A549 (cell line): ENCODE measurements at regions not wholly inside any gene's neighbourhood (a gene's known extent, or its start where the extent isn't known, plus 50 kb on each side); places are given as distances from the start of the nearest gene placed in this dataset.

Experiments
- ATAC-seq, 2 experiments: fragments of 200-7000 bp in 1 of 2; fragments of >200 bp in 1 of 2; cut with Nextera tagmentation in 1 of 2; cut with Tn5 transposase in 1 of 2; 3 replicates each; pipeline versions ENCODE4 v1.8.0 to v1.9.1; 2018 to 2020; ENCODE audit warnings: mild to moderate bottlenecking in 1 of 2, moderate library complexity in 1 of 2
- CTCF ChIA-PET: fragments of 300-600 bp; sonication (Branson Sonifier 250); formaldehyde crosslinking; extraction: SDS; loops from one replicate; lab custom pipeline; 2021; ENCODE audit warnings: antibody characterized with exemption, inconsistent platforms; lab: Yijun Ruan, JAX
- POLR2A ChIA-PET: fragments of 350-600 bp; formaldehyde crosslinking; extraction: SDS; loops from one replicate; lab custom pipeline; 2021; ENCODE audit warnings: antibody characterized with exemption, inconsistent platforms; lab: Yijun Ruan, JAX
- DNase-seq, 2 experiments: peaks; one replicate each; pipeline versions ENCODE4 v3.0.0 to v3.0.0-alpha.2; 2011 to 2016; ENCODE audit warnings: low read depth in 1 of 2, low spot score in 1 of 2
- FAIRE-seq: peaks from 2 replicates; lab custom pipeline; 2011; peaks lifted over from hg19 to GRCh38; lab: Jason Lieb, UNC
- H3K27ac ChIP-seq, 2 experiments: fragments of >200 bp; sonication (Bioruptor Twin); formaldehyde crosslinking; 3 replicates each; pipeline ENCODE4 v1.5.1; 2016 to 2017
- H3K4me1 ChIP-seq: fragments of >200 bp; sonication (Bioruptor Twin); formaldehyde crosslinking; 3 replicates; pipeline ENCODE4 v1.6.1; 2016
- H3K4me2 ChIP-seq: fragments of >200 bp; sonication (Bioruptor Twin); formaldehyde crosslinking; 3 replicates; pipeline ENCODE4 v1.6.1; 2016
- H3K4me3 ChIP-seq: fragments of >200 bp; sonication (Bioruptor Twin); formaldehyde crosslinking; 3 replicates; pipeline ENCODE4 v1.5.1; 2016
- H3K9me3 ChIP-seq: fragments of >200 bp; sonication (Bioruptor Twin); formaldehyde crosslinking; 3 replicates; pipeline ENCODE4 v1.6.1; 2016
- BHLHE40 ChIP-seq: IDR thresholded peaks from 2 replicates; pipeline ENCODE4 v1.6.1; 2012; ENCODE audit warnings: low read depth, low read length, inconsistent platforms
- CBX2 ChIP-seq: fragments of 200-600 bp; sonication (generic); IDR thresholded peaks from 2 replicates; pipeline ENCODE4 v1.6.1; 2016; ENCODE audit warnings: low read depth, mild to moderate bottlenecking, borderline replicate concordance
- CBX8 ChIP-seq: fragments of 200-600 bp; sonication (generic); IDR thresholded peaks from 2 replicates; pipeline ENCODE4 v1.6.1; 2016
- CHD2 ChIP-seq: fragments of 150-350 bp; IDR thresholded peaks from 2 replicates; pipeline ENCODE4 v1.6.1; 2014; ENCODE audit warnings: low read length; ENCODE audit not compliant: partially characterized antibody
- CHD4 ChIP-seq: fragments of 200-600 bp; sonication (generic); IDR thresholded peaks from 2 replicates; pipeline ENCODE4 v1.6.1; 2016; ENCODE audit warnings: antibody characterized with exemption, mild to moderate bottlenecking, borderline replicate concordance
- EHF ChIP-seq: fragments of 250-450 bp; sonication (Bioruptor Pico); IDR thresholded peaks from 2 replicates; pipeline ENCODE4 v1.5.0; 2020; ENCODE audit warnings: mild to moderate bottlenecking
- EP300 ChIP-seq, 2 experiments: fragments of >200 bp; sonication (Bioruptor Twin); formaldehyde crosslinking; IDR thresholded peaks; 2 replicates in 1 of 2; 3 replicates in 1 of 2; pipeline ENCODE4 v1.6.1; 2016 to 2017
- FOSB ChIP-seq: fragments of 250-450 bp; sonication (Bioruptor Pico); IDR thresholded peaks from 2 replicates; pipeline ENCODE4 v1.5.0; 2020; ENCODE audit warnings: mild to moderate bottlenecking, moderate library complexity
- FOSL2 ChIP-seq, 2 experiments: fragments of 450-650 bp in 1 of 2; fragments of >200 bp in 1 of 2; sonication (Bioruptor Twin) in 1 of 2; formaldehyde crosslinking; IDR thresholded peaks; 2 replicates each; pipeline versions ENCODE4 v1.5.0 to v1.6.1; 2016 to 2020; ENCODE audit warnings: mild to moderate bottlenecking in 1 of 2, moderate library complexity in 1 of 2
- FOXS1 ChIP-seq: fragments of 250-450 bp; sonication (Bioruptor Pico); IDR thresholded peaks from 2 replicates; pipeline ENCODE4 v1.5.0; 2020; ENCODE audit warnings: mild to moderate bottlenecking, moderate library complexity
- HOXB13 ChIP-seq: fragments of 250-450 bp; sonication (Bioruptor Pico); IDR thresholded peaks from 2 replicates; pipeline ENCODE4 v1.5.0; 2020; ENCODE audit warnings: low read depth, mild to moderate bottlenecking, moderate library complexity
- MAFK ChIP-seq: fragments of 450-650 bp; IDR thresholded peaks from 2 replicates; pipeline ENCODE4 v1.6.1; 2014; ENCODE audit not compliant: partially characterized antibody
- MAZ ChIP-seq: fragments of 150-350 bp; IDR thresholded peaks from 2 replicates; pipeline ENCODE4 v1.6.1; 2014; ENCODE audit warnings: antibody characterized with exemption, low read depth, low read length, borderline replicate concordance
- PHF8 ChIP-seq: fragments of 200-600 bp; sonication (generic); IDR thresholded peaks from 2 replicates; pipeline ENCODE4 v1.6.1; 2016; ENCODE audit warnings: low read depth, mild to moderate bottlenecking, antibody characterized with exemption, moderate library complexity, borderline replicate concordance
- RAD21 ChIP-seq, 2 experiments: fragments of >200 bp in 1 of 2; sonication (Bioruptor Twin) in 1 of 2; formaldehyde crosslinking in 1 of 2; IDR thresholded peaks in 1 of 2; conservative IDR thresholded peaks in 1 of 2; 2 replicates in 1 of 2; 3 replicates in 1 of 2; pipeline ENCODE4 v1.6.1; 2012 to 2018; ENCODE audit warnings: inconsistent platforms in 1 of 2
- RARB ChIP-seq: fragments of 250-450 bp; sonication (Bioruptor Pico); IDR thresholded peaks from 2 replicates; pipeline ENCODE4 v1.8.0; 2021; ENCODE audit warnings: mild to moderate bottlenecking, moderate library complexity
- RNF2 ChIP-seq: fragments of 200-600 bp; sonication (generic); IDR thresholded peaks from 2 replicates; pipeline ENCODE4 v1.6.1; 2016; ENCODE audit warnings: low read depth, mild to moderate bottlenecking, antibody characterized with exemption, moderate library complexity, borderline replicate concordance
- SMC3 ChIP-seq: fragments of >200 bp; sonication (Bioruptor Twin); formaldehyde crosslinking; IDR thresholded peaks from 3 replicates; pipeline ENCODE4 v1.6.1; 2018; ENCODE audit warnings: inconsistent platforms
- SREBF2 ChIP-seq: fragments of 450-650 bp; IDR thresholded peaks from 2 replicates; pipeline ENCODE4 v1.6.1; 2014; ENCODE audit warnings: mild to moderate bottlenecking, moderate library complexity
- ZC3H11A ChIP-seq: fragments of 450-650 bp; IDR thresholded peaks from 2 replicates; pipeline ENCODE4 v1.6.1; 2014; ENCODE audit warnings: antibody characterized with exemption, mild to moderate bottlenecking
- ZFP36 ChIP-seq: fragments of 450-650 bp; IDR thresholded peaks from 2 replicates; pipeline ENCODE4 v1.6.1; 2014; ENCODE audit warnings: borderline replicate concordance; ENCODE audit not compliant: partially characterized antibody
- WGBS: methylation state at CpG from one replicate; pipeline ENCODE4 v1.1.6; 2017; ENCODE audit errors: missing lambda C conversion rate; 5-methylcytosine and 5-hydroxymethylcytosine counted together
- TF ChIP-seq, protein P1 (sequence below): IDR thresholded peaks from 2 replicates; pipeline ENCODE4 v1.6.1; 2012; ENCODE audit warnings: low read depth, borderline replicate concordance
- TF ChIP-seq, protein P2 (sequence below): IDR thresholded peaks from 2 replicates; pipeline ENCODE4 v1.6.1; 2012
- TF ChIP-seq, protein P3 (sequence below): fragments of 250-450 bp; sonication (Bioruptor Pico); IDR thresholded peaks from 2 replicates; pipeline ENCODE4 v1.5.0; 2021; ENCODE audit warnings: mild to moderate bottlenecking, moderate library complexity, borderline replicate concordance
- TF ChIP-seq, protein P4 (sequence below): fragments of >200 bp; sonication (Bioruptor Twin); formaldehyde crosslinking; IDR thresholded peaks from 3 replicates; pipeline ENCODE4 v1.5.1; 2016

DNA sequence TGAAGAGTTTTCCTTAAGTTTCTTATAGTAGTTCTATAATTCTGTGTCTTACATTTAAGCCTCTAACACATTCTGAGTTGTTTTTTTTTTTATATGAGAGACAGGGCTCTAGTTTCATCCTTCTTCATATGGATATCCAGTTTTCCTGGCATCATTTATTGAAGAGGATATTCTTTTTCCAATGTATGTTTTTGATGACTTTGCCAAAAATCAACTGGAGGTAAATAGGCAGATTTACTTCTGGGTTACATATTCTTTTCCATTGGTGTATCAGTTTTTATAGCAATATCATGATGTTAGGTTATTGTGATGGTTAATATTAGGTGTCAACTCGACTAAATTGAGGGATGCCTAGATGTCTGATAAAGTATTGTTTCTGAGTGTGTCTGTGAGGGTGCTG lies 650.7 kb upstream of the GRID2 start:
- no peak for ATAC-seq
- FAIRE-seq: no peak
- H3K9me3 ChIP-seq: no peaks in the 10 kb centered on the region

DNA sequence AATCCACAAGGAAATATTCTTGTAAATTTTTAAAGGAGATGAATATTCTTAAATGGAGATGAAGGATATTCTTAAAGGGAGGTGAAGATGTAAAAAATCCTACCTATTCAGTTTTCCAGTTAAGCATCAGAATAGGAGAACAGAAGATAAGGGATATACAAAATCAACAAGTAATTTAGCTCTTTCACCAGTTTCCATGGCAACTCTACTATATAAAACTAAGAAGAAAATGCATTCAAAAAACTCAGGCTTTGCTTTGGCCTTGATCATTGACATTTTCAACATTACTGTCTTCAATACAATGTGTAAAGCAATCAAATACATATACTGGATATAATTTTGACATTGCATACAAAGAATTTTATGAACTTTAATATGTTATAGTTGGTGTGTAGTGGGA lies 622.7 kb upstream of the GRID2 start:
- no peaks in the 10 kb centered on the region; the same call in 2 of the 3 replicates for H3K9me3 ChIP-seq
- no peak for DNase-seq
- H3K27ac ChIP-seq: no peak overlapping the region
- CTCF ChIA-PET: no interaction called here
- no peak for TF ChIP-seq CHD4
- no peak for TF ChIP-seq SREBF2
- TF ChIP-seq FOSB (CRISPR knock-in tag): no peak
- no peak for TF ChIP-seq RAD21 (conservative IDR thresholded peaks at IDR 0.05 in 1 of 2, IDR thresholded peaks at IDR 0.05 in 1 of 2)
- TF ChIP-seq HOXB13 (CRISPR knock-in tag): no peak
- TF ChIP-seq, protein P1, sequence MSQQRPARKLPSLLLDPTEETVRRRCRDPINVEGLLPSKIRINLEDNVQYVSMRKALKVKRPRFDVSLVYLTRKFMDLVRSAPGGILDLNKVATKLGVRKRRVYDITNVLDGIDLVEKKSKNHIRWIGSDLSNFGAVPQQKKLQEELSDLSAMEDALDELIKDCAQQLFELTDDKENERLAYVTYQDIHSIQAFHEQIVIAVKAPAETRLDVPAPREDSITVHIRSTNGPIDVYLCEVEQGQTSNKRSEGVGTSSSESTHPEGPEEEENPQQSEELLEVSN: no peak
- no peaks in the 10 kb centered on the region for H3K4me1 ChIP-seq
- no peak for FAIRE-seq
- POLR2A ChIA-PET: no interaction called here
- ATAC-seq: no peak
- no peak overlapping the region for H3K4me2 ChIP-seq
- no peak overlapping the region for H3K4me3 ChIP-seq

More for the DNA sequence above, 650.7 kb upstream of the GRID2 start:
- H3K4me1 ChIP-seq: no peaks in the 10 kb centered on the region
- H3K4me3 ChIP-seq: no peak overlapping the region
- no peak for DNase-seq
- no peak overlapping the region for H3K27ac ChIP-seq
- POLR2A ChIA-PET: no interaction called here
- no peak overlapping the region for H3K4me2 ChIP-seq
- no peak for TF ChIP-seq FOSL2 (IDR thresholded peaks at IDR 0.05)
- no peak for TF ChIP-seq FOSL2 (CRISPR knock-in tag; IDR thresholded peaks at IDR 0.05)
- TF ChIP-seq MAFK: peak; percentile 7
- CTCF ChIA-PET: interaction anchor here (0.6 kb wide), 1 partner anchor 1579 kb away, joined by 3 read pairs; no protein-coding TSS in a partner anchor
- 0% methylated on average over 1 of the region's 1 CpG for WGBS

DNA sequence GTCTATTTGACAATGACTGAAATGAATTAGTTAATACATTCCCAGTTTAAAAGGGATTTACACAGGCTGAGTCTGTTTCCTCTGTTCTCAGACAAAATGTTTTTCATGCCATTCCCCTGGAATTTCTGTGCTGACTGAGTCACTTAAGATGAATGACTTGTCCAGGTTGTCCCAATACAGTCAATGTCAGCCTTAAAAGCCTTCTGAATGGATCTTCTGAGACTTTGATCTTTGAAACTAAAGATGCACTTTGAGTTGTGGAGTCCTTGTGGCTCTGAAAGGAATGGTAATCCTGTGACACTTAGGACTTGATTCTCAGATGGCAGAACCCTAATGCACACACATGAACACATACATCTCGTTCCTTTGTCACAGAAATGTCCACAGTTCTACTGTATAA lies 622.2 kb upstream of the GRID2 start:
- no peak overlapping the region for H3K4me3 ChIP-seq
- 0% methylated on average over 1 of the region's 1 CpG for WGBS
- H3K4me1 ChIP-seq: no peaks in the 10 kb centered on the region
- ATAC-seq (no peak), DNase-seq (no peak), FAIRE-seq (no peak)
- ChIA-PET CTCF (no interaction called here), POLR2A (no interaction called here)
- no peak overlapping the region for H3K4me2 ChIP-seq
- TF ChIP-seq BHLHE40: no peak
- TF ChIP-seq PHF8: no peak
- no peak for TF ChIP-seq FOXS1 (CRISPR knock-in tag)
- TF ChIP-seq EP300 (IDR thresholded peaks at IDR 0.05): no peak
- no peak for TF ChIP-seq CBX8
- no peak for TF ChIP-seq RNF2
- TF ChIP-seq, protein P2, sequence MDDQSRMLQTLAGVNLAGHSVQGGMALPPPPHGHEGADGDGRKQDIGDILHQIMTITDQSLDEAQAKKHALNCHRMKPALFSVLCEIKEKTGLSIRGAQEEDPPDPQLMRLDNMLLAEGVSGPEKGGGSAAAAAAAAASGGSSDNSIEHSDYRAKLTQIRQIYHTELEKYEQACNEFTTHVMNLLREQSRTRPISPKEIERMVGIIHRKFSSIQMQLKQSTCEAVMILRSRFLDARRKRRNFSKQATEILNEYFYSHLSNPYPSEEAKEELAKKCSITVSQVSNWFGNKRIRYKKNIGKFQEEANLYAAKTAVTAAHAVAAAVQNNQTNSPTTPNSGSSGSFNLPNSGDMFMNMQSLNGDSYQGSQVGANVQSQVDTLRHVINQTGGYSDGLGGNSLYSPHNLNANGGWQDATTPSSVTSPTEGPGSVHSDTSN: no peak
- no peak for TF ChIP-seq CBX2
- no peak for TF ChIP-seq CHD2
- TF ChIP-seq ZC3H11A: no peak
- TF ChIP-seq MAZ: no peak
- TF ChIP-seq, protein P3, sequence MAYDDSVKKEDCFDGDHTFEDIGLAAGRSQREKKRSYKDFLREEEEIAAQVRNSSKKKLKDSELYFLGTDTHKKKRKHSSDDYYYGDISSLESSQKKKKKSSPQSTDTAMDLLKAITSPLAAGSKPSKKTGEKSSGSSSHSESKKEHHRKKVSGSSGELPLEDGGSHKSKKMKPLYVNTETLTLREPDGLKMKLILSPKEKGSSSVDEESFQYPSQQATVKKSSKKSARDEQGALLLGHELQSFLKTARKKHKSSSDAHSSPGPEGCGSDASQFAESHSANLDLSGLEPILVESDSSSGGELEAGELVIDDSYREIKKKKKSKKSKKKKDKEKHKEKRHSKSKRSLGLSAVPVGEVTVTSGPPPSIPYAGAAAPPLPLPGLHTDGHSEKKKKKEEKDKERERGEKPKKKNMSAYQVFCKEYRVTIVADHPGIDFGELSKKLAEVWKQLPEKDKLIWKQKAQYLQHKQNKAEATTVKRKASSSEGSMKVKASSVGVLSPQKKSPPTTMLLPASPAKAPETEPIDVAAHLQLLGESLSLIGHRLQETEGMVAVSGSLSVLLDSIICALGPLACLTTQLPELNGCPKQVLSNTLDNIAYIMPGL (CRISPR knock-in tag): no peak
- TF ChIP-seq CHD4: no peak
- TF ChIP-seq RARB (CRISPR knock-in tag): no peak
- TF ChIP-seq, protein P4, sequence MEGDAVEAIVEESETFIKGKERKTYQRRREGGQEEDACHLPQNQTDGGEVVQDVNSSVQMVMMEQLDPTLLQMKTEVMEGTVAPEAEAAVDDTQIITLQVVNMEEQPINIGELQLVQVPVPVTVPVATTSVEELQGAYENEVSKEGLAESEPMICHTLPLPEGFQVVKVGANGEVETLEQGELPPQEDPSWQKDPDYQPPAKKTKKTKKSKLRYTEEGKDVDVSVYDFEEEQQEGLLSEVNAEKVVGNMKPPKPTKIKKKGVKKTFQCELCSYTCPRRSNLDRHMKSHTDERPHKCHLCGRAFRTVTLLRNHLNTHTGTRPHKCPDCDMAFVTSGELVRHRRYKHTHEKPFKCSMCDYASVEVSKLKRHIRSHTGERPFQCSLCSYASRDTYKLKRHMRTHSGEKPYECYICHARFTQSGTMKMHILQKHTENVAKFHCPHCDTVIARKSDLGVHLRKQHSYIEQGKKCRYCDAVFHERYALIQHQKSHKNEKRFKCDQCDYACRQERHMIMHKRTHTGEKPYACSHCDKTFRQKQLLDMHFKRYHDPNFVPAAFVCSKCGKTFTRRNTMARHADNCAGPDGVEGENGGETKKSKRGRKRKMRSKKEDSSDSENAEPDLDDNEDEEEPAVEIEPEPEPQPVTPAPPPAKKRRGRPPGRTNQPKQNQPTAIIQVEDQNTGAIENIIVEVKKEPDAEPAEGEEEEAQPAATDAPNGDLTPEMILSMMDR: no peak
- no peak for TF ChIP-seq SMC3
- no peak for TF ChIP-seq EHF (CRISPR knock-in tag)
- no peak for TF ChIP-seq ZFP36
- no peak overlapping the region for H3K27ac ChIP-seq
- H3K9me3 ChIP-seq: no peaks in the 10 kb centered on the region; the same call in 2 of the 3 replicates
